MM.1S (cell line): ENCODE measurements at regions not wholly inside any gene's neighbourhood (a gene's known extent, or its start where the extent isn't known, plus 50 kb on each side); places are given as distances from the start of the nearest gene placed in this dataset.

Source experiments
- DNase-seq: peaks from one replicate; pipeline ENCODE4 v3.0.0-alpha.2; 2015
- H2AFZ ChIP-seq: fragments of 300-600 bp; sonication (generic); 2 replicates; pipeline ENCODE4 v1.6.0; 2016; ENCODE audit warnings: antibody characterized with exemption, low read length
- H3F3A ChIP-seq: fragments of 300-600 bp; sonication (generic); 2 replicates; pipeline ENCODE4 v1.6.1; 2016; ENCODE audit warnings: mild to moderate bottlenecking, antibody characterized with exemption, low read length, moderate library complexity, mixed read lengths; ENCODE audit not compliant: insufficient read depth
- H3K27ac ChIP-seq: fragments of 300-600 bp; sonication (generic); 2 replicates; pipeline ENCODE4 v1.5.1; 2016; ENCODE audit warnings: mild to moderate bottlenecking, low read length
- H3K27me3 ChIP-seq: fragments of 300-600 bp; sonication (generic); replicated peaks from 2 replicates; pipeline ENCODE4 v1.6.0; 2016; ENCODE audit warnings: low read length; ENCODE audit not compliant: insufficient read depth
- H3K36me3 ChIP-seq: fragments of 300-600 bp; sonication (generic); replicated peaks from 2 replicates; pipeline ENCODE4 v1.6.1; 2016; ENCODE audit warnings: mild to moderate bottlenecking, low read length, mixed read lengths; ENCODE audit not compliant: insufficient read depth
- H3K4me1 ChIP-seq: fragments of 300-600 bp; sonication (generic); 2 replicates; pipeline ENCODE4 v1.6.1; 2016; ENCODE audit warnings: low read length, mixed read lengths
- H3K4me2 ChIP-seq: fragments of 300-600 bp; sonication (generic); 2 replicates; pipeline ENCODE4 v1.6.0; 2016; ENCODE audit warnings: low read depth, low read length
- H3K4me3 ChIP-seq: fragments of 300-600 bp; sonication (generic); 2 replicates; pipeline ENCODE4 v1.5.1; 2016; ENCODE audit warnings: low read length, mixed read lengths
- H3K79me2 ChIP-seq: fragments of 300-600 bp; sonication (generic); 2 replicates; pipeline ENCODE4 v1.6.1; 2016; ENCODE audit warnings: mixed run types, low read length, mixed read lengths
- H3K9ac ChIP-seq: fragments of 300-600 bp; sonication (generic); 2 replicates; pipeline ENCODE4 v1.6.1; 2016; ENCODE audit warnings: low read length, mixed read lengths
- H3K9me2 ChIP-seq: fragments of 300-600 bp; sonication (generic); replicated peaks from 2 replicates; pipeline ENCODE4 v1.6.1; 2016; ENCODE audit warnings: mild to moderate bottlenecking, low read length, mixed read lengths; ENCODE audit not compliant: insufficient read depth
- H3K9me3 ChIP-seq: fragments of 300-600 bp; sonication (generic); replicated peaks from 2 replicates; pipeline ENCODE4 v1.6.1; 2016; ENCODE audit warnings: mild to moderate bottlenecking, low read length, mixed read lengths; ENCODE audit not compliant: insufficient read depth
- H4K20me1 ChIP-seq: fragments of 300-600 bp; sonication (generic); 2 replicates; pipeline ENCODE4 v1.6.1; 2016; ENCODE audit warnings: mild to moderate bottlenecking, low read length, moderate library complexity, mixed read lengths; ENCODE audit not compliant: insufficient read depth
- CTCF ChIP-seq: fragments of 300-600 bp; sonication (generic); IDR thresholded peaks from 2 replicates; pipeline ENCODE4 v1.5.1; 2016; ENCODE audit warnings: antibody characterized with exemption, low read length, mixed read lengths
- EZH2 ChIP-seq: fragments of 300-600 bp; sonication (generic); optimal IDR thresholded peaks from 2 replicates; pipeline ENCODE3; 2017; ENCODE audit warnings: low read depth, mild to moderate bottlenecking, antibody characterized with exemption, low read length, mixed read lengths
- EZH2phosphoT487 ChIP-seq: fragments of 300-600 bp; sonication (generic); IDR thresholded peaks from 2 replicates; pipeline ENCODE4 v1.6.1; 2018; ENCODE audit warnings: antibody characterized with exemption, low read length

DNA sequence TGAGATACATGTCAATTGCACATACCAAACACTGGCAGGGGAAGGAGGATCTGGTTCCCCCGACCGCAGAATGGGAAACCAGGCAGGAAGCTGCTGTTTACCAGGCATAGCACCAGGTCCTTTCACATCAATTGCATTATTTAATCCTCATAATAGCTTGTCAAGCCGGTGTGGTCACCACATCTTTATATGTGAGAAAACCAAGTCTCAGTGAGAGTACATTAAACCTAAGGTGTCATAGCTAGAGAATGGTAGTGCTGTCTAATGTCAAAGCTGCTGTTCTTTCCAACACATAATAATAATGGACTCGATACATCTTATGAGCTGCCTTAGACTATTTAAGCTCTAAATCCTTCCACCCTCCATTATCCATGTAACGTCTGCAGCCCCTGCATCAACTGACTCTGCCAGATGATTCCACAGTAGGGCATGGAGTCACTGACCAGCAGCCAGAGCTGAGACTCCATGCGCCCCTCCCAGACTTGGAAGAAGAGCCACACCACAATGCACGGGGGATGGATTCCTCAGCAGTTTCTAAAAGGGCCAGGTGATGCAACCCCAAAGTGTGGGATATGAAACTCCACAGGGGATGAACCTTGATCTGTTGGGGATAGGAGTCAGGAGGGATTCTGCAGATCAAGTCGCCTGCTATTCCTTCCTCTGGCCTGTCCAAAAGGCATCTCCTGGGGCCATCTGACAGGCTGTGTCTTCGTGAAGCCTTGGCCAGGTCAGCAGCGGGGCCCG, 71.8 kb downstream of the GPR6 start:
- Histone ChIP-seq H3K4me3 (no peak overlapping the region), H4K20me1 (no peaks in the 10 kb centered on the region), H2AFZ (no peak overlapping the region), H3K79me2 (no peaks in the 10 kb centered on the region), H3K9me2 (no peaks in the 10 kb centered on the region), H3K27ac (no peak overlapping the region), H3K9ac (no peak overlapping the region), H3K36me3 (no peaks in the 10 kb centered on the region), H3K27me3 (no peaks in the 10 kb centered on the region), H3K9me3 (no peaks in the 10 kb centered on the region), H3F3A (no peaks in the 10 kb centered on the region), H3K4me2 (no peak overlapping the region), H3K4me1 (no peaks in the 10 kb centered on the region)
- DNase-seq = no peak
- TF ChIP-seq EZH2phosphoT487 = no peak
- TF ChIP-seq EZH2 = no peak
- no peak for TF ChIP-seq CTCF
